ENCODE measurements at regions not wholly inside any gene's neighbourhood (a gene's known extent, or its start where the extent isn't known, plus 50 kb on each side); places are given as distances from the start of the nearest gene placed in this dataset.

DNA sequence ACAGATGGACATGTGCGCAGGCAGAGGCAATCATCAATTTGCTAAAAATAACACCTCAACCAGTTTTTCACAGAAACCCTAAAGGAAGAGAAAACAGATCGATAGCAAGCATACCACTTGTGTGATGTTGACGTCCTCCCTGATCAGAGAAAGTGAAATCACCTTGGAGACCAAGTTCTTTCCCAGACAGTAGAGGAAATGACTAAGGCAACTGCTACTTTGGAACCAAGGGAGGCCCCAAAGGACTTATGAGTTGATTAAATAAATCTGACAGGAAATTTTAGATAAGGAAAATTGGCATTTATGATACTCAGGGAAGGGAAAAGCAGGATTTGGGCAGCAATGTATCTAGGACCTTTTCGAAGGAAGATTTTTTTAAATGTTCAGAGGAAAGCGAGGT lies 267.1 kb upstream of the ASIC2 start:
- Histone ChIP-seq H3K36me3 (ENCODE audit: control insufficient read depth in 4 of 4, insufficient read depth in 3 of 4, low read depth in 1 of 4, low read length in 3 of 4) (no peaks in the 10 kb centered on the region), H3K27me3 (ENCODE audit: control insufficient read depth in 4 of 4, insufficient read depth in 4 of 4, low read length in 3 of 4) (no peaks in the 10 kb centered on the region), H3K9ac (ENCODE audit: low read depth in 1 of 2, low read length in 2 of 2) (no peak overlapping the region), H3K27ac (ENCODE audit: low read depth in 1 of 2, low read length in 2 of 2) (no peak overlapping the region), H3K4me3 (ENCODE audit: low read depth in 1 of 3, low read length in 3 of 3) (no peak overlapping the region), H3K4me1 (ENCODE audit: control insufficient read depth in 4 of 4, insufficient read depth in 4 of 4, low read length in 3 of 4) (no peaks in the 10 kb centered on the region), H3K9me3 (ENCODE audit: control insufficient read depth in 4 of 4, low read length in 3 of 4) (peaks cover 1 to 3% (median 2%) of the 10 kb centered on the region in 4 donors)
- WGBS, result 63% methylated on average over 5 of the region's 5 CpGs
- DNase-seq (ENCODE audit: low spot score), result no peak
- TF ChIP-seq FOXA2 (IDR thresholded peaks at IDR 0.05), result no peak
- no peak for TF ChIP-seq GABPA (IDR thresholded peaks at IDR 0.05 in 1 of 2, conservative IDR thresholded peaks at IDR 0.05 in 1 of 2)
- no peak for TF ChIP-seq SP1 (IDR thresholded peaks at IDR 0.05)
- TF ChIP-seq MAX (IDR thresholded peaks at IDR 0.05), result no peak
- TF ChIP-seq FOXA1 (IDR thresholded peaks at IDR 0.05), result no peak
- TF ChIP-seq NR2F2 (IDR thresholded peaks at IDR 0.05), result no peak
- no peak for TF ChIP-seq TAF1 (conservative IDR thresholded peaks at IDR 0.05)
- TF ChIP-seq YY1 (IDR thresholded peaks at IDR 0.05), result no peak
- TF ChIP-seq ATF3 (IDR thresholded peaks at IDR 0.05), result no peak
- no peak for TF ChIP-seq RXRA (IDR thresholded peaks at IDR 0.05)
- TF ChIP-seq CTCF (IDR thresholded peaks at IDR 0.05; ENCODE audit: low read depth, low read length, missing input control), result no peak
- no peak for TF ChIP-seq REST (IDR thresholded peaks at IDR 0.05)

GRCh38 chr17:33560871-33561270 lies 267.8 kb upstream of the ASIC2 start:
- Histone ChIP-seq H3K4me3 (ENCODE audit: low read depth in 1 of 3, low read length in 3 of 3) (no peak overlapping the region), H3K9me3 (ENCODE audit: control insufficient read depth in 4 of 4, low read length in 3 of 4) (peaks cover 1 to 3% (median 2%) of the 10 kb centered on the region in 4 donors), H3K9ac (ENCODE audit: low read depth in 1 of 2, low read length in 2 of 2) (no peak overlapping the region), H3K27ac (ENCODE audit: low read depth in 1 of 2, low read length in 2 of 2) (no peak overlapping the region), H3K27me3 (ENCODE audit: control insufficient read depth in 4 of 4, insufficient read depth in 4 of 4, low read length in 3 of 4) (no peaks in the 10 kb centered on the region), H3K36me3 (ENCODE audit: control insufficient read depth in 4 of 4, insufficient read depth in 3 of 4, low read depth in 1 of 4, low read length in 3 of 4) (no peaks in the 10 kb centered on the region), H3K4me1 (ENCODE audit: control insufficient read depth in 4 of 4, insufficient read depth in 4 of 4, low read length in 3 of 4) (no peaks in the 10 kb centered on the region)
- no peak for DNase-seq (ENCODE audit: low spot score)
- 84% methylated on average over 3 of the region's 3 CpGs for WGBS
- no peak for TF ChIP-seq SP1 (IDR thresholded peaks at IDR 0.05)
- TF ChIP-seq GABPA (IDR thresholded peaks at IDR 0.05 in 1 of 2, conservative IDR thresholded peaks at IDR 0.05 in 1 of 2), result no peak
- no peak for TF ChIP-seq TAF1 (conservative IDR thresholded peaks at IDR 0.05)
- TF ChIP-seq JUND (IDR thresholded peaks at IDR 0.05), result no peak
- no peak for TF ChIP-seq MAX (IDR thresholded peaks at IDR 0.05)
- no peak for TF ChIP-seq NR2F2 (IDR thresholded peaks at IDR 0.05)

Measured in liver (tissue), 8 donors.